ENCODE measurements at regions not wholly inside any gene's neighbourhood (a gene's known extent, or its start where the extent isn't known, plus 50 kb on each side); places are given as distances from the start of the nearest gene placed in this dataset.

- 73% methylated on average over 3 of the region's 3 CpGs; no CpG with 5 or more reads in 1 of the 2 experiments for WGBS, 2 experiments (ENCODE audit: extremely low coverage in 1 of 2, insufficient coverage in 1 of 2, insufficient read length in 1 of 2, insufficient replicate concordance in 2 of 2, low coverage in 1 of 2, low lambda C conversion rate in 2 of 2, missing lambda C conversion rate in 1 of 2)
- Histone ChIP-seq H3K79me2 (ENCODE audit: control insufficient read depth in 1 of 2, insufficient read depth in 2 of 2, low read length in 2 of 2) (no peaks in the 10 kb centered on the region), H3K36me3 (ENCODE audit: control insufficient read depth in 2 of 4, insufficient read depth in 4 of 4, low read length in 3 of 4) (no peaks in the 10 kb centered on the region), H2BK20ac (ENCODE audit: low read length) (no peak overlapping the region), H2AFZ (ENCODE audit: low read length) (no peak overlapping the region), H3K79me1 (ENCODE audit: low read depth, low read length) (no peaks in the 10 kb centered on the region), H2BK5ac (ENCODE audit: low read depth, low read length) (no peak overlapping the region), H3K56ac (replicated peaks; ENCODE audit: insufficient read length, low read depth, low read length) (no peak overlapping the region), H4K5ac (ENCODE audit: insufficient read length, low read depth, low read length) (no peak overlapping the region), H2BK120ac (replicated peaks; ENCODE audit: low read depth, low read length) (no peak overlapping the region), H3K9ac (replicated peaks in 1 of 4; ENCODE audit: extremely low read depth in 1 of 4, low read depth in 3 of 4, low read length in 3 of 4) (no peak overlapping the region), H3K14ac (ENCODE audit: insufficient read length) (no peak overlapping the region), H4K91ac (replicated peaks; ENCODE audit: insufficient read length, low read length) (no peak overlapping the region), H3K4me2 (ENCODE audit: insufficient read depth in 1 of 2, low read depth in 2 of 2, low read length in 2 of 2) (no peak overlapping the region), H3K23me2 (ENCODE audit: low read depth, low read length) (no peaks in the 10 kb centered on the region; the same call in 1 of the 2 replicates), H3K4me3 (ENCODE audit: extremely low read depth in 1 of 4, insufficient read depth in 2 of 4, low read depth in 3 of 4, low read length in 4 of 4) (no peak overlapping the region), H2AK5ac (ENCODE audit: low read depth, low read length) (no peak overlapping the region), H3K27me3 (replicated peaks in 1 of 4; ENCODE audit: control insufficient read depth in 3 of 4, extremely low read depth in 1 of 4, insufficient read depth in 3 of 4, low read length in 3 of 4) (0 out of 7 replicates have a peak, but pooled peaks cover 0 to 3% (median 0%) of the 10 kb centered on the region in 4 experiments), H3K4me1 (replicated peaks in 1 of 4; ENCODE audit: control insufficient read depth in 3 of 4, insufficient read depth in 4 of 4, low read length in 3 of 4) (peaks cover 4 to 12% (median 6%) of the 10 kb centered on the region in 4 experiments; a peak in 6 of 7 replicates), H4K20me1 (replicated peaks in 1 of 2; ENCODE audit: control insufficient read depth in 1 of 2, insufficient read depth in 2 of 2, low read length in 2 of 2) (no peaks in the 10 kb centered on the region), H3K27ac (ENCODE audit: low read depth, low read length) (no peak overlapping the region), H4K8ac (ENCODE audit: extremely low read depth, insufficient read depth, low read length) (no peak overlapping the region), H3K18ac (ENCODE audit: extremely low read depth, low read length) (no peak overlapping the region), H2BK12ac (ENCODE audit: low read depth, low read length) (no peak overlapping the region), H3K23ac (ENCODE audit: insufficient read length) (no peak overlapping the region), H3K9me3 (ENCODE audit: insufficient read depth in 2 of 2, low read depth in 1 of 2, low read length in 1 of 2) (peaks cover 0 to 3% of the 10 kb centered on the region in 2 experiments; a peak in 1 of 4 replicates), H3K4ac (replicated peaks; ENCODE audit: insufficient read length, low read depth, low read length) (no peak overlapping the region), H2BK15ac (ENCODE audit: low read length) (no peak overlapping the region)
- ChIA-PET POLR2A (ENCODE audit: partially characterized antibody) (interaction anchor here (1.5 kb wide), 1 partner anchor 196 kb away, joined by 3 read pairs; no protein-coding TSS in a partner anchor), CTCF (ENCODE audit: partially characterized antibody) (interaction anchor here (1.1 to 1.6 kb wide), 3 partner anchors 12 to 125 kb away, joined by 3 to 5 read pairs (median 4); no protein-coding TSS in a partner anchor)
- DNase-seq (ENCODE audit: low read depth in 1 of 2, low spot score in 2 of 2) (no peak), FAIRE-seq (no peak)
- TF ChIP-seq JUND (IDR thresholded peaks at IDR 0.05; ENCODE audit: low read length) (no peak), PHF8 (conservative IDR thresholded peaks at IDR 0.05; ENCODE audit: low read depth, low read length) (no peak), HDAC6 (IDR thresholded peaks at IDR 0.05; ENCODE audit: low read depth, low read length) (no peak), HDAC2 (IDR thresholded peaks at IDR 0.05; ENCODE audit: borderline replicate concordance in 1 of 2, low read depth in 2 of 2, low read length in 2 of 2) (no peak), TBP (IDR thresholded peaks at IDR 0.05; ENCODE audit: low read depth, low read length) (no peak), TCF12 (IDR thresholded peaks at IDR 0.05; ENCODE audit: low read depth, low read length) (no peak), USF2 (IDR thresholded peaks at IDR 0.05; ENCODE audit: low read length) (no peak), KDM1A (IDR thresholded peaks at IDR 0.05; ENCODE audit: borderline replicate concordance, low read length) (no peak), SP1 (IDR thresholded peaks at IDR 0.05; ENCODE audit: low read depth, low read length) (no peak), EZH2 (IDR thresholded peaks at IDR 0.05; ENCODE audit: low read depth, low read length, severe bottlenecking) (no peak), SP4 (IDR thresholded peaks at IDR 0.05; ENCODE audit: low read length) (no peak), ASH2L (IDR thresholded peaks at IDR 0.05; ENCODE audit: low read length) (no peak), EP300 (IDR thresholded peaks at IDR 0.05; ENCODE audit: borderline replicate concordance in 1 of 2, low read depth in 2 of 2, low read length in 2 of 2) (no peak), POLR2AphosphoS5 (IDR thresholded peaks at IDR 0.05; ENCODE audit: low read depth, low read length) (no peak)
Observed at GRCh38 chr11:22430141-22430541, 92.0 kb downstream of the SLC17A6 start.

Data from H1 (cell line).